ENCODE measurements at regions not wholly inside any gene's neighbourhood (a gene's known extent, or its start where the extent isn't known, plus 50 kb on each side); places are given as distances from the start of the nearest gene placed in this dataset.

GRCh38 chr4:71862315-71862714 lies 78.4 kb upstream of the GC start:
- H3K4me3 Mint-ChIP-seq (ENCODE audit: unreplicated experiment), result no peak overlapping the region
- no peak overlapping the region for H3K27ac Mint-ChIP-seq (ENCODE audit: unreplicated experiment)
- peaks cover 10% of the 10 kb centered on the region for H3K9me3 Mint-ChIP-seq (ENCODE audit: unreplicated experiment)
- H3K27me3 Mint-ChIP-seq (ENCODE audit: unreplicated experiment), result no peaks in the 10 kb centered on the region
- H3K36me3 Mint-ChIP-seq (ENCODE audit: unreplicated experiment), result no peaks in the 10 kb centered on the region
- TF ChIP-seq CTCF (IDR thresholded peaks at IDR 0.05), result no peak
- no peak for DNase-seq (ENCODE audit: extremely low spot score, unreplicated experiment)
- H3K4me1 Mint-ChIP-seq (ENCODE audit: unreplicated experiment), result no peaks in the 10 kb centered on the region

GRCh38 chr4:71863457-71863856 lies 79.6 kb upstream of the GC start:
- H3K4me3 Mint-ChIP-seq (ENCODE audit: unreplicated experiment), result no peak overlapping the region
- DNase-seq (ENCODE audit: extremely low spot score, unreplicated experiment), result no peak
- TF ChIP-seq CTCF (IDR thresholded peaks at IDR 0.05), result no peak
- no peak overlapping the region for H3K27ac Mint-ChIP-seq (ENCODE audit: unreplicated experiment)
- H3K27me3 Mint-ChIP-seq (ENCODE audit: unreplicated experiment), result no peaks in the 10 kb centered on the region
- peaks cover 10% of the 10 kb centered on the region for H3K9me3 Mint-ChIP-seq (ENCODE audit: unreplicated experiment)
- H3K4me1 Mint-ChIP-seq (ENCODE audit: unreplicated experiment), result no peaks in the 10 kb centered on the region
- no peaks in the 10 kb centered on the region for H3K36me3 Mint-ChIP-seq (ENCODE audit: unreplicated experiment)

GRCh38 chr4:71864380-71864779 lies 80.5 kb upstream of the GC start:
- no peak overlapping the region for H3K4me3 Mint-ChIP-seq (ENCODE audit: unreplicated experiment)
- no peak for TF ChIP-seq CTCF (IDR thresholded peaks at IDR 0.05)
- no peaks in the 10 kb centered on the region for H3K27me3 Mint-ChIP-seq (ENCODE audit: unreplicated experiment)
- H3K27ac Mint-ChIP-seq (ENCODE audit: unreplicated experiment), result no peak overlapping the region
- H3K4me1 Mint-ChIP-seq (ENCODE audit: unreplicated experiment), result no peaks in the 10 kb centered on the region
- peaks cover 10% of the 10 kb centered on the region for H3K9me3 Mint-ChIP-seq (ENCODE audit: unreplicated experiment)
- DNase-seq (ENCODE audit: extremely low spot score, unreplicated experiment), result no peak
- H3K36me3 Mint-ChIP-seq (ENCODE audit: unreplicated experiment), result no peaks in the 10 kb centered on the region

- Mint-ChIP-seq H3K27ac (ENCODE audit: unreplicated experiment) (no peak overlapping the region), H3K4me3 (ENCODE audit: unreplicated experiment) (no peak overlapping the region), H3K36me3 (ENCODE audit: unreplicated experiment) (no peaks in the 10 kb centered on the region), H3K9me3 (ENCODE audit: unreplicated experiment) (peaks cover 10% of the 10 kb centered on the region), H3K27me3 (ENCODE audit: unreplicated experiment) (no peaks in the 10 kb centered on the region), H3K4me1 (ENCODE audit: unreplicated experiment) (no peaks in the 10 kb centered on the region)
- DNase-seq (ENCODE audit: extremely low spot score, unreplicated experiment), result no peak
- TF ChIP-seq CTCF (IDR thresholded peaks at IDR 0.05), result no peak
Measured at GRCh38 chr4:71866212-71866885, 82.5 kb upstream of the GC start.

- no peak for TF ChIP-seq CTCF (IDR thresholded peaks at IDR 0.05)
- Mint-ChIP-seq H3K36me3 (ENCODE audit: unreplicated experiment) (no peaks in the 10 kb centered on the region), H3K27ac (ENCODE audit: unreplicated experiment) (no peak overlapping the region), H3K4me3 (ENCODE audit: unreplicated experiment) (no peak overlapping the region), H3K27me3 (ENCODE audit: unreplicated experiment) (no peaks in the 10 kb centered on the region), H3K4me1 (ENCODE audit: unreplicated experiment) (no peaks in the 10 kb centered on the region), H3K9me3 (ENCODE audit: unreplicated experiment) (peaks cover 8% of the 10 kb centered on the region)
- DNase-seq (ENCODE audit: extremely low spot score, unreplicated experiment), result no peak
Measured at GRCh38 chr4:71867598-71867997, 83.7 kb upstream of the GC start.

Measured in osteocyte (in vitro differentiated cells).